HepG2 (cell line): ENCODE measurements at regions not wholly inside any gene's neighbourhood (a gene's known extent, or its start where the extent isn't known, plus 50 kb on each side); places are given as distances from the start of the nearest gene placed in this dataset.
A peak's percentile ranks its signal among the peaks of the same experiment; 100 is the strongest.

Experiments used
- ATF2 ChIP-seq: sonication (generic); formaldehyde crosslinking; IDR thresholded peaks from 2 replicates; pipeline ENCODE4 v1.4.0; 2020; ENCODE audit warnings: missing genetic modification reagents
- EZH2 ChIP-seq: conservative IDR thresholded peaks from 2 replicates; pipeline ENCODE4 v1.6.1; 2012; ENCODE audit warnings: mild to moderate bottlenecking, low read depth, low read length, moderate library complexity
- FOXP1 ChIP-seq, 2 experiments: fragments of 450-650 bp in 1 of 2; IDR thresholded peaks; 2 replicates each; pipeline ENCODE4 v1.6.1; 2017 to 2018; ENCODE audit warnings: antibody characterized with exemption in 1 of 2
- HHEX ChIP-seq: IDR thresholded peaks from 2 replicates; pipeline ENCODE4 v1.6.1; 2016; ENCODE audit warnings: control low read depth
- KAT8 ChIP-seq: IDR thresholded peaks from 2 replicates; pipeline ENCODE4 v1.6.1; 2016; ENCODE audit warnings: missing genetic modification reagents, missing compliant biosample characterization
- KLF11 ChIP-seq: IDR thresholded peaks from 2 replicates; pipeline ENCODE4 v1.6.1; 2016; ENCODE audit warnings: missing compliant biosample characterization
- KLF12 ChIP-seq: sonication (generic); formaldehyde crosslinking; IDR thresholded peaks from 2 replicates; pipeline ENCODE4 v1.4.0; 2020; ENCODE audit warnings: missing genetic modification reagents, borderline replicate concordance
- MAX ChIP-seq: IDR thresholded peaks from 2 replicates; pipeline ENCODE4 v1.6.1; 2012; ENCODE audit warnings: inconsistent platforms
- NCOA2 ChIP-seq: sonication (generic); formaldehyde crosslinking; IDR thresholded peaks from 2 replicates; pipeline ENCODE4 v1.8.0; 2022; ENCODE audit warnings: inconsistent platforms
- PHB2 ChIP-seq: fragments of 450-650 bp; IDR thresholded peaks from 2 replicates; pipeline ENCODE4 v1.6.1; 2018; ENCODE audit not compliant: partially characterized antibody
- POLR2G ChIP-seq: fragments of 200-400 bp; formaldehyde crosslinking; IDR thresholded peaks from 2 replicates; pipeline ENCODE4 v1.6.1; 2018; ENCODE audit warnings: mild to moderate bottlenecking, low read depth, low read length, moderate library complexity
- REL ChIP-seq: sonication (generic); formaldehyde crosslinking; conservative IDR thresholded peaks from 2 replicates; pipeline ENCODE4 v1.8.0; 2022; ENCODE audit warnings: mild to moderate bottlenecking, missing genetic modification reagents, moderate library complexity
- RXRB ChIP-seq: IDR thresholded peaks from 2 replicates; pipeline ENCODE4 v1.6.1; 2016; ENCODE audit warnings: borderline replicate concordance, missing genetic modification reagents, missing compliant biosample characterization
- SNRNP70 ChIP-seq: fragments of 200-400 bp; formaldehyde crosslinking; IDR thresholded peaks from 2 replicates; pipeline ENCODE4 v1.6.1; 2017; ENCODE audit warnings: mild to moderate bottlenecking, low read depth, low read length, moderate library complexity
- SP5 ChIP-seq: IDR thresholded peaks from 2 replicates; pipeline ENCODE4 v1.6.1; 2016; ENCODE audit warnings: low read depth, borderline replicate concordance
- TAF1 ChIP-seq: sonication (generic); formaldehyde crosslinking; IDR thresholded peaks from 2 replicates; pipeline ENCODE4 v1.4.0; 2020; ENCODE audit warnings: missing genetic modification reagents
- TBX2 ChIP-seq: sonication (generic); formaldehyde crosslinking; IDR thresholded peaks from 2 replicates; pipeline ENCODE4 v1.5.0; 2020; ENCODE audit warnings: missing genetic modification reagents, mild to moderate bottlenecking, borderline replicate concordance
- ZFY ChIP-seq: sonication (generic); formaldehyde crosslinking; IDR thresholded peaks from 2 replicates; pipeline ENCODE4 v1.4.0; 2020; ENCODE audit warnings: missing genetic modification reagents
- ZNF12 ChIP-seq: sonication (generic); formaldehyde crosslinking; IDR thresholded peaks from 2 replicates; pipeline ENCODE4 v1.5.0; 2020; ENCODE audit warnings: missing genetic modification reagents
- ZNF138 ChIP-seq: sonication (generic); formaldehyde crosslinking; IDR thresholded peaks from 2 replicates; pipeline ENCODE4 v1.5.0; 2020; ENCODE audit warnings: mild to moderate bottlenecking, low read depth, missing genetic modification reagents
- ZNF260 ChIP-seq: sonication (generic); formaldehyde crosslinking; IDR thresholded peaks from 2 replicates; pipeline ENCODE4 v1.4.0; 2020; ENCODE audit warnings: missing genetic modification reagents, low read depth, mild to moderate bottlenecking, borderline replicate concordance
- ZNF281 ChIP-seq: sonication (generic); formaldehyde crosslinking; IDR thresholded peaks from 2 replicates; pipeline ENCODE4 v1.4.0; 2020; ENCODE audit warnings: missing genetic modification reagents, borderline replicate concordance
- ZNF335 ChIP-seq: sonication (generic); formaldehyde crosslinking; IDR thresholded peaks from 2 replicates; pipeline ENCODE4 v1.4.0; 2020; ENCODE audit warnings: missing genetic modification reagents
- ZNF558 ChIP-seq: sonication (generic); formaldehyde crosslinking; IDR thresholded peaks from 2 replicates; pipeline ENCODE4 v1.9.0; 2022; ENCODE audit warnings: mild to moderate bottlenecking, missing genetic modification reagents, borderline replicate concordance
- ZNF564 ChIP-seq: sonication (generic); formaldehyde crosslinking; IDR thresholded peaks from 2 replicates; pipeline ENCODE4 v1.8.1; 2023; ENCODE audit warnings: mild to moderate bottlenecking, missing genetic modification reagents
- ZNF644 ChIP-seq: IDR thresholded peaks from 2 replicates; pipeline ENCODE4 v1.6.1; 2016; ENCODE audit warnings: low read depth
- ZNF737 ChIP-seq: sonication (generic); formaldehyde crosslinking; IDR thresholded peaks from 2 replicates; pipeline ENCODE4 v1.5.0; 2020; ENCODE audit warnings: missing genetic modification reagents, mild to moderate bottlenecking, borderline replicate concordance
- ZNF780A ChIP-seq: sonication (generic); formaldehyde crosslinking; IDR thresholded peaks from 2 replicates; pipeline ENCODE4 v1.8.0; 2022; ENCODE audit warnings: mild to moderate bottlenecking, missing genetic modification reagents, moderate library complexity

GRCh38 chr6:26204332-26205160 lies 117.3 kb downstream of the HFE start (continued):
- TF ChIP-seq NCOA2: peak; percentile 70
- TF ChIP-seq ZNF644: 0 out of 2 replicates have a peak, but pooled peaks have one; percentile 31
- TF ChIP-seq ZNF335 (CRISPR knock-in tag): peak; percentile 25
- peak; percentile 74 for TF ChIP-seq KLF12 (CRISPR knock-in tag)
- TF ChIP-seq ZNF558 (CRISPR knock-in tag): peak; percentile 43; the same call in 1 of the 2 replicates
- TF ChIP-seq SNRNP70: no peak
- TF ChIP-seq ZNF737 (CRISPR knock-in tag): no peak; the same call in 1 of the 2 replicates
- no peak for TF ChIP-seq ZNF12 (CRISPR knock-in tag)
- peak; percentile 89 for TF ChIP-seq TAF1 (CRISPR knock-in tag)
- peak; percentile 83 for TF ChIP-seq KAT8
- TF ChIP-seq KLF11 (CRISPR knock-in tag): peak; percentile 53; the same call in 1 of the 2 replicates
- TF ChIP-seq PHB2: no peak
- TF ChIP-seq REL (CRISPR knock-in tag): peak; percentile 47; the same call in 1 of the 2 replicates
- no peak for TF ChIP-seq EZH2
- TF ChIP-seq FOXP1 (IDR thresholded peaks at IDR 0.05): no peak
- TF ChIP-seq FOXP1 (CRISPR knock-in tag; IDR thresholded peaks at IDR 0.05): 0 out of 2 replicates have a peak, but pooled peaks have one; percentile 37
- peak; percentile 44; the same call in 1 of the 2 replicates for TF ChIP-seq ZNF780A (CRISPR knock-in tag)
- TF ChIP-seq ZNF564 (CRISPR knock-in tag): no peak; the same call in 1 of the 2 replicates
- peak; percentile 17; the same call in 1 of the 2 replicates for TF ChIP-seq TBX2 (CRISPR knock-in tag)
- 0 out of 2 replicates have a peak, but pooled peaks have one; percentile 77 for TF ChIP-seq ZNF138 (CRISPR knock-in tag)
- peak; percentile 99 for TF ChIP-seq POLR2G
- peak; percentile 100 for TF ChIP-seq ATF2 (CRISPR knock-in tag)
- peak; percentile 69 for TF ChIP-seq RXRB
- TF ChIP-seq HHEX (CRISPR knock-in tag): no peak
- 0 out of 2 replicates have a peak, but pooled peaks have one; percentile 3 for TF ChIP-seq ZFY
- no peak for TF ChIP-seq SP5 (CRISPR knock-in tag)
- TF ChIP-seq MAX: peak; percentile 84
- no peak for TF ChIP-seq ZNF260 (CRISPR knock-in tag)
- no peak for TF ChIP-seq ZNF281 (CRISPR knock-in tag)
